ENCODE measurements at regions not wholly inside any gene's neighbourhood (a gene's known extent, or its start where the extent isn't known, plus 50 kb on each side); places are given as distances from the start of the nearest gene placed in this dataset.

- Mint-ChIP-seq H3K4me1 (ENCODE audit: low read depth) (no peaks in the 10 kb centered on the region), H3K9me3 (no peaks in the 10 kb centered on the region), H3K27me3 (ENCODE audit: insufficient read depth) (no peaks in the 10 kb centered on the region; the same call in none of the 2 replicates), H3K4me3 (no peak overlapping the region), H3K27ac (no peak overlapping the region), H3K36me3 (ENCODE audit: low read depth) (no peaks in the 10 kb centered on the region)
- no peak for DNase-seq
- no peak for TF ChIP-seq CTCF (IDR thresholded peaks at IDR 0.05)
Observed at GRCh38 chr4:145326491-145326890, 146.1 kb upstream of the OTUD4 start.

- no peak overlapping the region for H3K4me3 Mint-ChIP-seq
- no peak overlapping the region for H3K27ac Mint-ChIP-seq
- no peaks in the 10 kb centered on the region for H3K36me3 Mint-ChIP-seq (ENCODE audit: low read depth)
- no peak for TF ChIP-seq CTCF (IDR thresholded peaks at IDR 0.05)
- no peaks in the 10 kb centered on the region for H3K9me3 Mint-ChIP-seq
- DNase-seq = no peak
- H3K27me3 Mint-ChIP-seq (ENCODE audit: insufficient read depth) = peaks cover 3% of the 10 kb centered on the region
- no peaks in the 10 kb centered on the region for H3K4me1 Mint-ChIP-seq (ENCODE audit: low read depth)
Observed at GRCh38 chr4:145324161-145324560, 143.8 kb upstream of the OTUD4 start.

- no peaks in the 10 kb centered on the region for H3K4me1 Mint-ChIP-seq (ENCODE audit: low read depth)
- H3K27ac Mint-ChIP-seq = no peak overlapping the region
- H3K4me3 Mint-ChIP-seq = no peak overlapping the region
- H3K36me3 Mint-ChIP-seq (ENCODE audit: low read depth) = no peaks in the 10 kb centered on the region
- no peak for DNase-seq
- no peaks in the 10 kb centered on the region for H3K9me3 Mint-ChIP-seq
- no peak for TF ChIP-seq CTCF (IDR thresholded peaks at IDR 0.05)
- peaks cover 8% of the 10 kb centered on the region; the same call in 1 of the 2 replicates for H3K27me3 Mint-ChIP-seq (ENCODE audit: insufficient read depth)
Observed at GRCh38 chr4:145320294-145320693, 139.9 kb upstream of the OTUD4 start.

- DNase-seq = no peak
- Mint-ChIP-seq H3K4me1 (ENCODE audit: low read depth) (no peaks in the 10 kb centered on the region), H3K27ac (no peak overlapping the region), H3K27me3 (ENCODE audit: insufficient read depth) (peaks cover 8% of the 10 kb centered on the region; the same call in 1 of the 2 replicates), H3K36me3 (ENCODE audit: low read depth) (no peaks in the 10 kb centered on the region), H3K9me3 (no peaks in the 10 kb centered on the region), H3K4me3 (no peak overlapping the region)
- no peak for TF ChIP-seq CTCF (IDR thresholded peaks at IDR 0.05)
Observed at GRCh38 chr4:145319751-145320150, 139.4 kb upstream of the OTUD4 start.

- H3K4me1 Mint-ChIP-seq (ENCODE audit: low read depth) = no peaks in the 10 kb centered on the region
- H3K36me3 Mint-ChIP-seq (ENCODE audit: low read depth) = no peaks in the 10 kb centered on the region
- no peaks in the 10 kb centered on the region for H3K9me3 Mint-ChIP-seq
- no peak overlapping the region for H3K27ac Mint-ChIP-seq
- no peak for DNase-seq
- TF ChIP-seq CTCF (IDR thresholded peaks at IDR 0.05) = no peak
- H3K4me3 Mint-ChIP-seq = no peak overlapping the region
- H3K27me3 Mint-ChIP-seq (ENCODE audit: insufficient read depth) = peaks cover 8% of the 10 kb centered on the region; the same call in 1 of the 2 replicates
Observed at GRCh38 chr4:145316897-145317574, 136.6 kb upstream of the OTUD4 start.

All from HFFc6 (cell line).